SK-N-SH (cell line): ENCODE measurements at regions not wholly inside any gene's neighbourhood (a gene's known extent, or its start where the extent isn't known, plus 50 kb on each side); places are given as distances from the start of the nearest gene placed in this dataset.

Source experiments
- CTCF ChIA-PET: fragments of 300-600, 350-600 bp; formaldehyde crosslinking; extraction: SDS; loops from one replicate; lab custom pipeline; 2021; lab: Yijun Ruan, JAX
- POLR2A ChIA-PET: fragments of 350-600 bp; sonication (Branson Sonifier 250); formaldehyde crosslinking; extraction: SDS; loops from one replicate; lab custom pipeline; 2020; ENCODE audit warnings: antibody characterized with exemption, inconsistent platforms; lab: Yijun Ruan, JAX
- DNase-seq: peaks from one replicate; pipeline ENCODE4 v3.0.0; 2012
- H2AFZ ChIP-seq: fragments of 200-600 bp; sonication (generic); 2 replicates; pipeline ENCODE4 v1.8.1; 2016; ENCODE audit warnings: antibody characterized with exemption, mild to moderate bottlenecking, low read depth
- H3F3A ChIP-seq: fragments of 200-600 bp; sonication (generic); replicated peaks from 2 replicates; pipeline ENCODE3; 2016; ENCODE audit warnings: antibody characterized with exemption, mild to moderate bottlenecking; ENCODE audit not compliant: insufficient read depth
- H3K27ac ChIP-seq, 2 experiments: fragments of 200-500 bp in 1 of 2; fragments of 200-600 bp in 1 of 2; sonication (Bioruptor generic) in 1 of 2; sonication (generic), shearing (Covaris generic) in 1 of 2; 2 replicates each; pipeline versions ENCODE4 v1.5.1 to v1.6.1; 2014 to 2016; ENCODE audit warnings: low read depth in 2 of 2, inconsistent platforms in 1 of 2, low read length in 1 of 2, mild to moderate bottlenecking in 1 of 2, mixed read lengths in 1 of 2
- H3K27me3 ChIP-seq: fragments of 200-600 bp; sonication (generic), shearing (Covaris generic); 2 replicates; pipeline ENCODE4 v1.6.1; 2016; ENCODE audit warnings: mixed run types; ENCODE audit not compliant: insufficient read depth
- H3K36me3 ChIP-seq, 2 experiments: fragments of 200-500 bp in 1 of 2; fragments of 200-600 bp in 1 of 2; sonication (Bioruptor generic) in 1 of 2; sonication (generic) in 1 of 2; replicated peaks in 1 of 2; 2 replicates each; pipeline versions ENCODE3 to v1.5.1; 2014 to 2016; ENCODE audit warnings: low read length in 1 of 2, mild to moderate bottlenecking in 1 of 2; ENCODE audit not compliant: insufficient read depth in 2 of 2, control insufficient read depth in 1 of 2
- H3K4me1 ChIP-seq, 2 experiments: fragments of 200-500 bp in 1 of 2; fragments of 200-600 bp in 1 of 2; sonication (Bioruptor generic) in 1 of 2; sonication (generic), shearing (Covaris generic) in 1 of 2; 2 replicates each; pipeline versions ENCODE4 v1.5.1 to v1.6.1; 2014 to 2016; ENCODE audit warnings: low read depth in 1 of 2, low read length in 1 of 2, mixed run types in 1 of 2; ENCODE audit not compliant: insufficient read depth in 2 of 2, control insufficient read depth in 1 of 2
- H3K4me2 ChIP-seq: fragments of 200-600 bp; sonication (generic), shearing (Covaris generic); 2 replicates; pipeline ENCODE4 v1.6.1; 2017; ENCODE audit warnings: mixed run types
- H3K4me3 ChIP-seq, 2 experiments: fragments of 200-500 bp in 1 of 2; fragments of 200-600 bp in 1 of 2; sonication (Bioruptor generic) in 1 of 2; sonication (generic), shearing (Covaris generic) in 1 of 2; 2 replicates each; pipeline versions ENCODE4 v1.5.1 to v1.8.1; 2014 to 2016; ENCODE audit warnings: low read depth in 2 of 2, inconsistent platforms in 1 of 2, low read length in 1 of 2, mild to moderate bottlenecking in 1 of 2, mixed read lengths in 1 of 2, moderate library complexity in 1 of 2
- H3K79me2 ChIP-seq: fragments of 200-600 bp; sonication (generic); 2 replicates; pipeline ENCODE4 v1.8.1; 2017; ENCODE audit warnings: mild to moderate bottlenecking; ENCODE audit not compliant: insufficient read depth
- H3K9ac ChIP-seq: fragments of 200-600 bp; sonication (generic); 2 replicates; pipeline ENCODE4 v1.6.1; 2017; ENCODE audit warnings: mixed run types
- H3K9me2 ChIP-seq: fragments of 200-600 bp; sonication (generic); 2 replicates; pipeline ENCODE4 v1.6.1; 2017; ENCODE audit warnings: mixed run types
- H3K9me3 ChIP-seq: fragments of 200-600 bp; sonication (generic); 2 replicates; pipeline ENCODE4 v1.6.1; 2017; ENCODE audit warnings: mixed run types, mild to moderate bottlenecking, moderate library complexity
- H4K20me1 ChIP-seq: fragments of 200-600 bp; sonication (generic); 2 replicates; pipeline ENCODE4 v1.6.1; 2017; ENCODE audit warnings: mild to moderate bottlenecking, mixed run types; ENCODE audit not compliant: insufficient read depth
- CHD2 ChIP-seq: fragments of 150-350 bp; IDR thresholded peaks from 2 replicates; pipeline ENCODE4 v1.6.1; 2018; ENCODE audit warnings: low read length; ENCODE audit not compliant: partially characterized antibody
- ELF1 ChIP-seq: IDR thresholded peaks from 2 replicates; pipeline ENCODE4 v1.4.0; 2012
- EP300 ChIP-seq, 2 experiments: IDR thresholded peaks; 2 replicates each; pipeline versions ENCODE4 v1.4.0 to v1.6.1; 2012; ENCODE audit warnings: borderline replicate concordance in 1 of 2, low read depth in 1 of 2, low read length in 1 of 2
- FOSL2 ChIP-seq: IDR thresholded peaks from 2 replicates; pipeline ENCODE4 v1.4.0; 2012; ENCODE audit warnings: low read depth, mild to moderate bottlenecking, moderate library complexity, borderline replicate concordance
- FOXJ3 ChIP-seq: sonication (generic); formaldehyde crosslinking; IDR thresholded peaks from 2 replicates; pipeline ENCODE4 v1.5.1; 2020; ENCODE audit warnings: mild to moderate bottlenecking, missing genetic modification reagents
- FOXM1 ChIP-seq: IDR thresholded peaks from 2 replicates; pipeline ENCODE4 v1.4.0; 2012; ENCODE audit warnings: low read depth, mild to moderate bottlenecking
- GABPA ChIP-seq: IDR thresholded peaks from 2 replicates; pipeline ENCODE4 v1.4.0; 2012; ENCODE audit warnings: low read depth, mild to moderate bottlenecking
- JUND ChIP-seq: IDR thresholded peaks from 2 replicates; pipeline ENCODE4 v1.4.0; 2012
- MEF2A ChIP-seq: IDR thresholded peaks from 2 replicates; pipeline ENCODE4 v1.4.0; 2012; ENCODE audit warnings: low read depth, borderline replicate concordance
- MXI1 ChIP-seq: IDR thresholded peaks from 2 replicates; pipeline ENCODE4 v1.6.1; 2012; ENCODE audit warnings: mild to moderate bottlenecking, low read depth, low read length, improper control_type of control experiment
- NRF1 ChIP-seq: IDR thresholded peaks from 2 replicates; pipeline ENCODE4 v1.6.1; 2012; ENCODE audit warnings: low read depth, mild to moderate bottlenecking, low read length
- PBX3 ChIP-seq: IDR thresholded peaks from 2 replicates; pipeline ENCODE4; 2012
- RAD21 ChIP-seq: IDR thresholded peaks from 2 replicates; pipeline ENCODE4 v1.6.1; 2012; ENCODE audit warnings: mild to moderate bottlenecking, low read length
- RCOR1 ChIP-seq: fragments of 150-350 bp; IDR thresholded peaks from 2 replicates; pipeline ENCODE4 v1.6.1; 2017; ENCODE audit warnings: antibody characterized with exemption, low read length
- SMC3 ChIP-seq: IDR thresholded peaks from 2 replicates; pipeline ENCODE4 v1.6.1; 2012; ENCODE audit warnings: low read depth, low read length, improper control_type of control experiment
- TAF1 ChIP-seq: IDR thresholded peaks from 2 replicates; pipeline ENCODE4 v1.6.1; 2012; ENCODE audit warnings: low read depth, mild to moderate bottlenecking, low read length, moderate library complexity, borderline replicate concordance
- TCF12 ChIP-seq: IDR thresholded peaks from 2 replicates; pipeline ENCODE4 v1.4.0; 2012
- TEAD4 ChIP-seq: IDR thresholded peaks from 2 replicates; pipeline ENCODE4 v1.4.0; 2012; ENCODE audit warnings: mild to moderate bottlenecking, borderline replicate concordance; ENCODE audit not compliant: insufficient read depth
- USF1 ChIP-seq: IDR thresholded peaks from 2 replicates; pipeline ENCODE4 v1.4.0; 2012; ENCODE audit warnings: low read depth, borderline replicate concordance
- USF2 ChIP-seq: fragments of 150-350 bp; IDR thresholded peaks from 2 replicates; pipeline ENCODE4 v1.6.1; 2017; ENCODE audit warnings: antibody characterized with exemption, low read length, low read depth, borderline replicate concordance
- WGBS: methylation state at CpG from one replicate; pipeline ENCODE4 v1.1.6; 2017; ENCODE audit warnings: low lambda C conversion rate; 5-methylcytosine and 5-hydroxymethylcytosine counted together

- Histone ChIP-seq H3K27me3 (peaks cover 18% of the 10 kb centered on the region; the same call in 1 of the 2 replicates), H3K4me2 (no peak overlapping the region), H4K20me1 (no peaks in the 10 kb centered on the region), H3F3A (no peaks in the 10 kb centered on the region), H3K36me3 (no peaks in the 10 kb centered on the region), H3K27ac (no peak overlapping the region), H3K4me1 (no peaks in the 10 kb centered on the region), H3K79me2 (no peaks in the 10 kb centered on the region), H3K9me3 (no peaks in the 10 kb centered on the region)
- ChIA-PET CTCF (interaction anchor here (1.9 kb wide), 1 partner anchor 16 kb away, joined by 6 read pairs; no protein-coding TSS in a partner anchor), POLR2A (no interaction called here)
- WGBS, result 57% methylated on average over 18 of the region's 18 CpGs
- DNase-seq, result no peak
- no peak for TF ChIP-seq FOXM1
- TF ChIP-seq TEAD4, result no peak
- TF ChIP-seq TCF12, result no peak
- TF ChIP-seq JUND, result no peak
- TF ChIP-seq, all 33 proteins: peak for 0
- Histone ChIP-seq H2AFZ (no peak overlapping the region), H3K9ac (no peak overlapping the region), H3K9me2 (no peaks in the 10 kb centered on the region), H3K4me3 (no peak overlapping the region)
These were observed 384.6 kb downstream of the RRAGC start for GRCh38 chr1:38474738-38475623.

- Histone ChIP-seq H3K9me3 (no peaks in the 10 kb centered on the region), H3K9ac (no peak overlapping the region), H3K4me1 (no peaks in the 10 kb centered on the region), H3K27ac (no peak overlapping the region), H4K20me1 (no peaks in the 10 kb centered on the region), H2AFZ (no peak overlapping the region), H3K79me2 (no peaks in the 10 kb centered on the region), H3K4me3 (no peak overlapping the region), H3K36me3 (no peaks in the 10 kb centered on the region), H3K27me3 (no peaks in the 10 kb centered on the region; the same call in 1 of the 2 replicates), H3K9me2 (no peaks in the 10 kb centered on the region), H3K4me2 (no peak overlapping the region), H3F3A (no peaks in the 10 kb centered on the region)
- TF ChIP-seq EP300 (IDR thresholded peaks at IDR 0.05; ENCODE audit: borderline replicate concordance in 1 of 2, low read depth in 1 of 2, low read length in 1 of 2), result no peak
- no peak for TF ChIP-seq GABPA
- TF ChIP-seq FOXJ3, result no peak
- TF ChIP-seq NRF1, result no peak
- no peak for TF ChIP-seq TEAD4
- no peak for TF ChIP-seq FOXM1
- TF ChIP-seq SMC3, result no peak
- TF ChIP-seq MXI1, result no peak
- no peak for TF ChIP-seq USF2
- no peak for TF ChIP-seq MEF2A
- no peak for TF ChIP-seq ELF1
- no peak for TF ChIP-seq RCOR1
- no peak for TF ChIP-seq FOSL2
- TF ChIP-seq TAF1, result no peak
- no peak for TF ChIP-seq USF1
- no peak for TF ChIP-seq CHD2
- no peak for TF ChIP-seq RAD21
- TF ChIP-seq PBX3, result no peak
- ChIA-PET CTCF (no interaction called here), POLR2A (no interaction called here)
- no peak for DNase-seq
- WGBS, result 0% methylated on average over 2 of the region's 2 CpGs
These were observed 393.1 kb downstream of the RRAGC start for GRCh38 chr1:38466487-38466886.
